ENCODE measurements at regions not wholly inside any gene's neighbourhood (a gene's known extent, or its start where the extent isn't known, plus 50 kb on each side); places are given as distances from the start of the nearest gene placed in this dataset.

DNA sequence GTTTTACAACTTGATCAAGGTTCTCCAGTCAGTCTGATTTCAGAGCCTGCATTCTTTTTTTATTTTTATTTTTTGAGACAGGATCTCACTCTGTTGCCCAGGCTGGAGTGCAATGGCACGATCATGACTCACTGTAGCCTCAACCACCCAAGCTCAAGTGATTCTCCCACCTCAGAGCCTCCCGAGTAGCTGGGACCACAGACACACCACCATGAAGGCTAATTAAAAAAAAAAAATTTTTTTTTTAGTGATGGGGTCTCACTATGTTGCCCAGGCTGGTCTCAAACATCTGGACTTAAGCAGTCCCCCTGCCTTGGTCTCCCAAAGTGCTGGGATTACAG lies 117.2 kb upstream of the NAV2 start:
- H3K9me3 ChIP-seq, result no peaks in the 10 kb centered on the region

DNA sequence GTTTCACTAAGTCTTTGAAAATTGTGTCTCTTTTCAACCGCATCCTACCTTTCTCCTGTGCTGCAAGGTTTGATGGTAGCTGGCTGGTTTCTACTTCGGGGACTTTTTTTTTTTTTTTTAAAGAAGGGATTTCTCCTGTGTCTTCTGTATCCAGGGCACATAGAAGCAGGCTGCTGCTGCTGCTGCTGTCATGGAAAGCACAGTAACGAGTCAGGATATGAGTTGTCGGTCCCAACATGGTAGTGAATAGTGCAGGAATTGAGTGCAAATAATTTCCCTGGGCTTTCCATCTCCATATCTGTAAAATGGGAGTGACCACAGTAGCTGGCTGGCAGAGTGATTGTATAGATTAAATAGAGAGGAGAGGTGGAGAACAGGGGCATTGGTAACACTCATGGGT lies 118.3 kb upstream of the NAV2 start:
- peaks cover 10 to 26% of the 10 kb centered on the region in 2 donors for H3K27me3 Mint-ChIP-seq
- no peaks in the 10 kb centered on the region for H3K36me3 Mint-ChIP-seq
- ATAC-seq (replicated peaks in 1 of 4) (no peak), DNase-seq (no peak)
- H3K27ac Mint-ChIP-seq, result no peak overlapping the region
- H3K4me1 Mint-ChIP-seq, result no peaks in the 10 kb centered on the region
- no peaks in the 10 kb centered on the region for H3K9me3 Mint-ChIP-seq
- no peak overlapping the region for H3K4me3 Mint-ChIP-seq
- Histone ChIP-seq H3K36me3 (ENCODE audit: control insufficient read depth in 2 of 2, extremely low read depth in 1 of 2, insufficient read depth in 1 of 2, low read length in 1 of 2) (no peaks in the 10 kb centered on the region), H3K4me3 (ENCODE audit: control insufficient read depth in 1 of 2, extremely low read depth in 1 of 2, low read length in 1 of 2) (no peak overlapping the region), H3K27ac (ENCODE audit: low read length) (no peak overlapping the region), H3K27me3 (replicated peaks in 1 of 2; ENCODE audit: control insufficient read depth in 2 of 2, extremely low read depth in 1 of 2, insufficient read depth in 2 of 2, low read length in 1 of 2) (peaks cover 0 to 15% of the 10 kb centered on the region in 2 experiments), H3K4me1 (ENCODE audit: control insufficient read depth in 1 of 2, extremely low read depth in 1 of 2, insufficient read depth in 2 of 2, low read length in 2 of 2) (no peaks in the 10 kb centered on the region), H3K9me3 (no peaks in the 10 kb centered on the region)
- ChIA-PET POLR2A (interaction anchor here in 1 of 2 donors (0.6 kb wide), 1 partner anchor 609 kb away, joined by 3 read pairs; no protein-coding TSS in a partner anchor), CTCF (no interaction called here)
- 82% methylated on average over 3 of the region's 4 CpGs for WGBS (ENCODE audit: insufficient coverage)

More for the DNA sequence above, 117.2 kb upstream of the NAV2 start:
- no peak overlapping the region for H3K27ac Mint-ChIP-seq
- ATAC-seq (replicated peaks in 1 of 4) (no peak), DNase-seq (no peak)
- Histone ChIP-seq H3K36me3 (ENCODE audit: control insufficient read depth in 2 of 2, extremely low read depth in 1 of 2, insufficient read depth in 1 of 2, low read length in 1 of 2) (no peaks in the 10 kb centered on the region), H3K27ac (ENCODE audit: low read length) (no peak overlapping the region), H3K4me1 (ENCODE audit: control insufficient read depth in 1 of 2, extremely low read depth in 1 of 2, insufficient read depth in 2 of 2, low read length in 2 of 2) (no peaks in the 10 kb centered on the region), H3K27me3 (replicated peaks in 1 of 2; ENCODE audit: control insufficient read depth in 2 of 2, extremely low read depth in 1 of 2, insufficient read depth in 2 of 2, low read length in 1 of 2) (peaks cover 0 to 11% of the 10 kb centered on the region in 2 experiments), H3K4me3 (ENCODE audit: control insufficient read depth in 1 of 2, extremely low read depth in 1 of 2, low read length in 1 of 2) (no peak overlapping the region)
- peaks cover 8 to 33% of the 10 kb centered on the region in 2 donors for H3K27me3 Mint-ChIP-seq
- no peaks in the 10 kb centered on the region for H3K4me1 Mint-ChIP-seq
- POLR2A ChIA-PET, result no interaction called here
- no peak overlapping the region for H3K4me3 Mint-ChIP-seq
- WGBS (ENCODE audit: insufficient coverage), result no CpG with 5 or more reads among the region's 2 CpGs
- CTCF ChIA-PET, result no interaction called here
- H3K9me3 Mint-ChIP-seq, result no peaks in the 10 kb centered on the region
- no peaks in the 10 kb centered on the region for H3K36me3 Mint-ChIP-seq

DNA sequence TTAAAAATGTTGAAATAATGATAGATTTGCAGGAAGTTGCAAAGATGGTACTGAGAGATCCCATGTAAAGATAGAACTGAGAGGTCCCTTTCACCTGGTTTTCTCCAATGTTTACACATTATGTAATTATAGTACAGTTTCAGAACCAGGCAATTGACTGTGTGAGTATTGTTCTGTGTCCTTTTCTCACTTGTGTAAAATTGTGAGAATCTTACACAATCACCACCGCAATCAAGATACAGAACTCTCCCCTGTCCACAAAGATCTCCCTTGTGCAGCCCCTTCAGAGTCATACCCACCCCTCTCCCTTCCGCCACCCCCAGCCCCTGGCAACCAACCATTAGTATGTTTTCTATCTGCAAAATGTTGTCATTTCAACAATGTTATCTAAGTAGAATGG lies 119.8 kb upstream of the NAV2 start:
- no peak overlapping the region for H3K4me3 Mint-ChIP-seq
- no peaks in the 10 kb centered on the region for H3K9me3 Mint-ChIP-seq
- Histone ChIP-seq H3K27me3 (replicated peaks in 1 of 2; ENCODE audit: control insufficient read depth in 2 of 2, extremely low read depth in 1 of 2, insufficient read depth in 2 of 2, low read length in 1 of 2) (peaks cover 0 to 9% of the 10 kb centered on the region in 2 experiments), H3K9me3 (no peaks in the 10 kb centered on the region), H3K4me3 (ENCODE audit: control insufficient read depth in 1 of 2, extremely low read depth in 1 of 2, low read length in 1 of 2) (no peak overlapping the region), H3K36me3 (ENCODE audit: control insufficient read depth in 2 of 2, extremely low read depth in 1 of 2, insufficient read depth in 1 of 2, low read length in 1 of 2) (no peaks in the 10 kb centered on the region), H3K4me1 (ENCODE audit: control insufficient read depth in 1 of 2, extremely low read depth in 1 of 2, insufficient read depth in 2 of 2, low read length in 2 of 2) (no peaks in the 10 kb centered on the region), H3K27ac (ENCODE audit: low read length) (no peak overlapping the region)
- WGBS (ENCODE audit: insufficient coverage), result no CpG with 5 or more reads among the region's 2 CpGs
- peaks cover 21 to 23% of the 10 kb centered on the region in 2 donors for H3K27me3 Mint-ChIP-seq
- no peak overlapping the region for H3K27ac Mint-ChIP-seq
- POLR2A ChIA-PET, result no interaction called here
- no peak for ATAC-seq (replicated peaks in 1 of 4)
- no peaks in the 10 kb centered on the region for H3K4me1 Mint-ChIP-seq
- DNase-seq, result no peak
- CTCF ChIA-PET, result no interaction called here
- no peaks in the 10 kb centered on the region for H3K36me3 Mint-ChIP-seq

DNA sequence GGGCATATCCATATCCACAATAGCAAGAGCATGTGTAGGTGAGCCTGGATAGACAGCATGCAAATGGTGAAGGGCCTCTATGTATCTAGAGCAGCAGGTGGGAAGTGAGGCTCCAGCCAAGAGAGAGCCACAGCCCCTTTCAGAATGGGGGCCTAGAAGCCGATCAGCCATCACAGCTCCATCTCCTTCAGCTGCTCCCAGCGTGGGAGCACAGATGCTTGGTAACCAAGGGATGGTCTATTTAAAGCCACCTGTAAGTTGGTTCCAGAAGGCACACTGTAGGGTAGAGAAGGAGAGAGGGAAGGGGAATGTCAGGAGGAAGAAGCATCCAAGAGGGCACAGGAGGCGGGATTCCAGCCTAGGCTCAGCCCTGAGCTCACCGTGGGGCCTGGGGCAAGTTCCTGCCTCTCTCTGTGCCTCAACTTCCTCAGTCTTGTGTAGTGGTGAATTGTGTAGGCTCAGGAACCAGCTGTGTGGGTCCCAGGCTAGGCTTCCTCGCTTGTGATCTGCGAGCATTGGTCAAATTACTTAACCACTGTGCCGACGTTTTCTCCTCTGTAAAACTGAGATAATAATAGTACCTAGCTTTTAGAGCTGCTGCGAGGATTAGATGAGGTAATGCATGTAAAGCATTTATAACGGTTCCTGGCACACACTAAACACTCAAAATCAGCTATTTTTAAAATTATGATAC lies 122.9 kb upstream of the NAV2 start:
- H3K27me3 Mint-ChIP-seq, result peaks cover 19 to 25% of the 10 kb centered on the region in 2 donors

DNA sequence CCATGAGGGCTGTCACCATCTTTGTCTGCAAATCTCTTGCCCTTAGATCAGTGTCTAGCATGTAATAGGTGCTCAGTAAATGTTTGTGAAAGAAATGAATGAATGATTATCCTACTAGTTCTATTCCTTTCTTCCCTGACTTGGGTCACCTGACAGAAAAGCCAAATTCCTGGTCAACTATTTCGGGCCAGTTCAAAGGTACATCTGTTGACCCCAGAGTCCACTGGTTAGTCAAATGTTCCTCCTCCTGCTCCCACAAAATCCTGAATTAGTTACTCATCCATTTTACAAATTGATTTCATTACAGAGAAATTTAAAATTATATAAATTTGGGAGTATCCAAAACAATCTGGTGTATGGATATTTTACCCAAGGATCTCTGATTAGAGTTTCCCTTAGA lies 124.7 kb upstream of the NAV2 start:
- Histone ChIP-seq H3K27me3 (replicated peaks in 1 of 2; ENCODE audit: control insufficient read depth in 2 of 2, extremely low read depth in 1 of 2, insufficient read depth in 2 of 2, low read length in 1 of 2) (peaks cover 0 to 4% of the 10 kb centered on the region in 2 experiments), H3K27ac (ENCODE audit: low read length) (no peak overlapping the region), H3K4me1 (ENCODE audit: control insufficient read depth in 1 of 2, extremely low read depth in 1 of 2, insufficient read depth in 2 of 2, low read length in 2 of 2) (no peaks in the 10 kb centered on the region), H3K4me3 (ENCODE audit: control insufficient read depth in 1 of 2, extremely low read depth in 1 of 2, low read length in 1 of 2) (no peak overlapping the region), H3K36me3 (ENCODE audit: control insufficient read depth in 2 of 2, extremely low read depth in 1 of 2, insufficient read depth in 1 of 2, low read length in 1 of 2) (no peaks in the 10 kb centered on the region), H3K9me3 (no peaks in the 10 kb centered on the region)
- DNase-seq, result no peak
- ATAC-seq (replicated peaks in 1 of 4), result no peak
- peaks cover 16 to 22% of the 10 kb centered on the region in 2 donors for H3K27me3 Mint-ChIP-seq
- peaks cover 0 to 5% (median 0%) of the 10 kb centered on the region in 3 donors for H3K9me3 Mint-ChIP-seq
- CTCF ChIA-PET, result interaction anchor here in 1 of 2 donors (0.5 kb wide), 1 partner anchor 1209 kb away, joined by 4 read pairs; no protein-coding TSS in a partner anchor
- no peak overlapping the region for H3K4me3 Mint-ChIP-seq
- 57% methylated on average over 1 of the region's 1 CpG for WGBS (ENCODE audit: insufficient coverage)
- POLR2A ChIA-PET, result no interaction called here
- H3K4me1 Mint-ChIP-seq, result no peaks in the 10 kb centered on the region
- H3K36me3 Mint-ChIP-seq, result no peaks in the 10 kb centered on the region
- H3K27ac Mint-ChIP-seq, result no peak overlapping the region

More for the DNA sequence above, 122.9 kb upstream of the NAV2 start:
- H3K9me3 ChIP-seq, result no peaks in the 10 kb centered on the region
- no peaks in the 10 kb centered on the region for H3K36me3 ChIP-seq (ENCODE audit: control insufficient read depth in 2 of 2, extremely low read depth in 1 of 2, insufficient read depth in 1 of 2, low read length in 1 of 2)
- Mint-ChIP-seq H3K27ac (no peak overlapping the region), H3K4me1 (no peaks in the 10 kb centered on the region), H3K36me3 (no peaks in the 10 kb centered on the region), H3K9me3 (no peaks in the 10 kb centered on the region), H3K4me3 (no peak overlapping the region)
- no peak overlapping the region for H3K4me3 ChIP-seq (ENCODE audit: control insufficient read depth in 1 of 2, extremely low read depth in 1 of 2, low read length in 1 of 2)
- POLR2A ChIA-PET, result no interaction called here
- H3K4me1 ChIP-seq (ENCODE audit: control insufficient read depth in 1 of 2, extremely low read depth in 1 of 2, insufficient read depth in 2 of 2, low read length in 2 of 2), result no peaks in the 10 kb centered on the region
- H3K27me3 ChIP-seq (replicated peaks in 1 of 2; ENCODE audit: control insufficient read depth in 2 of 2, extremely low read depth in 1 of 2, insufficient read depth in 2 of 2, low read length in 1 of 2), result peaks cover 0 to 4% of the 10 kb centered on the region in 2 experiments
- H3K27ac ChIP-seq (ENCODE audit: low read length), result no peak overlapping the region
- DNase-seq (no peak), ATAC-seq (replicated peaks in 1 of 4) (no peak)
- CTCF ChIA-PET, result no interaction called here
- WGBS (ENCODE audit: insufficient coverage), result no CpG with 5 or more reads among the region's 10 CpGs

DNA sequence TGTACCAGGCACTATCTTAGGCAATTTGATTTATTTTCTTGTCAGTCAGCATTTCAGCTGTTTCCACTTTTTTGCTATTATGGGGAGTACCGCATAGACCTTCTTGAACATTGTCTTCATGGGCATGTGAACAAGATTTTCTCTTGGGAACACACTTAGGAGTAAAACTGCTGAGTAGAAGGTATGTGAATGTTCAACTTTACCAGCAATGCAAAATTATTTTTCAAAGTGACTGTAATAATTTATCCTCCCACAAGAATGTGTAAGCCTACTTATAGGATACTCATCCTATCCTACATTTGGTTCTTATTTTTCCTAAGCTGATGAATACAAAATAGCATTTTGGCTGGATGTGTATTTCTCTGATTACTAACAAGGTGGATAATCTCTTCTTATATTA lies 132.0 kb upstream of the NAV2 start:
- Histone ChIP-seq H3K9me3 (no peaks in the 10 kb centered on the region), H3K4me1 (ENCODE audit: control insufficient read depth in 1 of 2, extremely low read depth in 1 of 2, insufficient read depth in 2 of 2, low read length in 2 of 2) (no peaks in the 10 kb centered on the region), H3K36me3 (ENCODE audit: control insufficient read depth in 2 of 2, extremely low read depth in 1 of 2, insufficient read depth in 1 of 2, low read length in 1 of 2) (no peaks in the 10 kb centered on the region), H3K27me3 (replicated peaks in 1 of 2; ENCODE audit: control insufficient read depth in 2 of 2, extremely low read depth in 1 of 2, insufficient read depth in 2 of 2, low read length in 1 of 2) (peaks cover 0 to 6% of the 10 kb centered on the region in 2 experiments), H3K4me3 (ENCODE audit: control insufficient read depth in 1 of 2, extremely low read depth in 1 of 2, low read length in 1 of 2) (no peak overlapping the region), H3K27ac (ENCODE audit: low read length) (no peak overlapping the region)
- H3K27ac Mint-ChIP-seq, result no peak overlapping the region
- CTCF ChIA-PET, result no interaction called here
- peaks cover 0 to 7% of the 10 kb centered on the region in 2 donors for H3K27me3 Mint-ChIP-seq
- POLR2A ChIA-PET, result no interaction called here
- H3K9me3 Mint-ChIP-seq, result peaks cover 0 to 5% (median 0%) of the 10 kb centered on the region in 3 donors
- ATAC-seq (replicated peaks in 1 of 4) (no peak), DNase-seq (no peak)
- H3K4me1 Mint-ChIP-seq, result no peaks in the 10 kb centered on the region
- H3K4me3 Mint-ChIP-seq, result no peak overlapping the region
- no peaks in the 10 kb centered on the region for H3K36me3 Mint-ChIP-seq
- no CpG with 5 or more reads among the region's 1 CpG for WGBS (ENCODE audit: insufficient coverage)
